Astrocyte (in vitro differentiated cells and primary cell): ENCODE measurements at regions not wholly inside any gene's neighbourhood (a gene's known extent, or its start where the extent isn't known, plus 50 kb on each side); places are given as distances from the start of the nearest gene placed in this dataset.

ENCODE experiments used
- DNase-seq: peaks from one replicate; pipeline ENCODE4 v3.0.0-alpha.2; 2010; ENCODE audit warnings: low read depth
- FAIRE-seq: peaks from 2 replicates; lab custom pipeline; 2011; peaks lifted over from hg19 to GRCh38; lab: Jason Lieb, UNC
- H2AFZ ChIP-seq: 2 replicates; pipeline ENCODE4 v1.6.0; 2012; ENCODE audit warnings: low read depth, low read length, inconsistent platforms
- H3K27ac ChIP-seq: 2 replicates; pipeline ENCODE4 v1.5.1; 2011; ENCODE audit warnings: low read depth, low read length, inconsistent platforms
- H3K27me3 ChIP-seq: 2 replicates; pipeline ENCODE4 v1.6.0; 2011; ENCODE audit warnings: low read length, inconsistent platforms; ENCODE audit not compliant: insufficient read depth
- H3K36me3 ChIP-seq: 2 replicates; pipeline ENCODE4 v1.5.1; 2011; ENCODE audit warnings: low read length, inconsistent platforms; ENCODE audit not compliant: insufficient read depth
- H3K4me1 ChIP-seq: 2 replicates; pipeline ENCODE4 v1.5.1; 2011; ENCODE audit warnings: low read length, inconsistent platforms; ENCODE audit not compliant: insufficient read depth
- H3K4me2 ChIP-seq: 2 replicates; pipeline ENCODE4 v1.6.0; 2012; ENCODE audit warnings: low read length, inconsistent platforms
- H3K4me3 ChIP-seq: 2 replicates; pipeline ENCODE4 v1.5.1; 2011; ENCODE audit warnings: low read depth, mild to moderate bottlenecking, low read length, inconsistent platforms; ENCODE audit not compliant: insufficient read depth
- H3K79me2 ChIP-seq: 2 replicates; pipeline ENCODE4 v1.6.0; 2012; ENCODE audit warnings: mild to moderate bottlenecking, low read length, inconsistent platforms; ENCODE audit not compliant: insufficient read depth
- H3K9ac ChIP-seq: 2 replicates; pipeline ENCODE4 v1.6.0; 2012; ENCODE audit warnings: mild to moderate bottlenecking, low read length, inconsistent platforms
- H3K9me3 ChIP-seq: 2 replicates; pipeline ENCODE4 v1.5.1; 2012; ENCODE audit warnings: low read depth, mild to moderate bottlenecking, low read length, inconsistent platforms; ENCODE audit not compliant: insufficient read depth
- H4K20me1 ChIP-seq: 2 replicates; pipeline ENCODE4 v1.6.0; 2012; ENCODE audit warnings: low read length, inconsistent platforms; ENCODE audit not compliant: insufficient read depth
- H3K27ac Mint-ChIP-seq: one replicate; pipeline ENCODE4 v1.8.0; 2021; ENCODE audit warnings: mild to moderate bottlenecking, mixed read lengths; ENCODE audit not compliant: unreplicated experiment
- H3K27me3 Mint-ChIP-seq: one replicate; pipeline ENCODE4 v1.8.0; 2021; ENCODE audit warnings: low read depth, mixed read lengths; ENCODE audit not compliant: unreplicated experiment
- H3K36me3 Mint-ChIP-seq: one replicate; pipeline ENCODE4 v1.8.0; 2021; ENCODE audit warnings: low read depth, mixed read lengths; ENCODE audit not compliant: unreplicated experiment
- H3K4me1 Mint-ChIP-seq: one replicate; pipeline ENCODE4 v1.8.0; 2021; ENCODE audit warnings: low read depth, mixed read lengths; ENCODE audit not compliant: unreplicated experiment
- H3K4me3 Mint-ChIP-seq: one replicate; pipeline ENCODE4 v1.8.0; 2021; ENCODE audit warnings: mild to moderate bottlenecking, moderate library complexity, mixed read lengths; ENCODE audit not compliant: unreplicated experiment
- H3K9me3 Mint-ChIP-seq: one replicate; pipeline ENCODE4 v1.8.0; 2021; ENCODE audit warnings: mild to moderate bottlenecking, mixed read lengths; ENCODE audit not compliant: unreplicated experiment
- EZH2 ChIP-seq: IDR thresholded peaks from 2 replicates; pipeline ENCODE4 v1.6.1; 2012; ENCODE audit warnings: mild to moderate bottlenecking, low read length, inconsistent platforms; ENCODE audit not compliant: insufficient read depth
- TF ChIP-seq, protein P1 (sequence below): IDR thresholded peaks from 2 replicates; pipeline ENCODE4 v1.5.1; 2011; ENCODE audit warnings: low read depth, mild to moderate bottlenecking, inconsistent platforms, low read length, moderate library complexity; ENCODE audit not compliant: insufficient read depth

DNA sequence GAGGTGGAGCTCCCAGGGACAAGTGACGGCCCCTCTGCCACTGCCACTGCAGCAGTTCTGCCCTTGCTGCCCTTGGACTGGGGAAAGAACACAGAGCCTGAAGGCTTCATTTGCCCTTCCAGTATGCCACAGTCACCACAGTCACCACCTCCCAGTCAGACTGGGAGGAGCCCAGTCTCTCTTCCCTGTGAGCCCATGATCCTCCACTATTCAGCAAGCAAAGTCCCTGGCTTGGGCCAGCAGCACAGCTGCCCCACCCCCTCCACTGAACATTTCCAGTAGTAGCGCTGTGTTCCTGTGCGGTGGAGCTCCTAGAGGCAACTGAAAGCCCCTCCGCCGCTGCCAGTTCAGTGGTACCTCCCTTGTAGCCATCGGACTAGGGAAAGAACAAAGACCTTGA is 329.4 kb downstream of the MAN2A1 start:
- no peaks in the 10 kb centered on the region for H3K36me3 ChIP-seq
- FAIRE-seq = no peak
- Mint-ChIP-seq H3K27me3 (no peaks in the 10 kb centered on the region), H3K36me3 (no peaks in the 10 kb centered on the region), H3K4me3 (no peak overlapping the region), H3K9me3 (no peaks in the 10 kb centered on the region), H3K4me1 (no peaks in the 10 kb centered on the region), H3K27ac (no peak overlapping the region)
- H3K27ac ChIP-seq = no peak overlapping the region
- H3K27me3 ChIP-seq = no peaks in the 10 kb centered on the region
- no peak for TF ChIP-seq EZH2
- TF ChIP-seq, protein P1, sequence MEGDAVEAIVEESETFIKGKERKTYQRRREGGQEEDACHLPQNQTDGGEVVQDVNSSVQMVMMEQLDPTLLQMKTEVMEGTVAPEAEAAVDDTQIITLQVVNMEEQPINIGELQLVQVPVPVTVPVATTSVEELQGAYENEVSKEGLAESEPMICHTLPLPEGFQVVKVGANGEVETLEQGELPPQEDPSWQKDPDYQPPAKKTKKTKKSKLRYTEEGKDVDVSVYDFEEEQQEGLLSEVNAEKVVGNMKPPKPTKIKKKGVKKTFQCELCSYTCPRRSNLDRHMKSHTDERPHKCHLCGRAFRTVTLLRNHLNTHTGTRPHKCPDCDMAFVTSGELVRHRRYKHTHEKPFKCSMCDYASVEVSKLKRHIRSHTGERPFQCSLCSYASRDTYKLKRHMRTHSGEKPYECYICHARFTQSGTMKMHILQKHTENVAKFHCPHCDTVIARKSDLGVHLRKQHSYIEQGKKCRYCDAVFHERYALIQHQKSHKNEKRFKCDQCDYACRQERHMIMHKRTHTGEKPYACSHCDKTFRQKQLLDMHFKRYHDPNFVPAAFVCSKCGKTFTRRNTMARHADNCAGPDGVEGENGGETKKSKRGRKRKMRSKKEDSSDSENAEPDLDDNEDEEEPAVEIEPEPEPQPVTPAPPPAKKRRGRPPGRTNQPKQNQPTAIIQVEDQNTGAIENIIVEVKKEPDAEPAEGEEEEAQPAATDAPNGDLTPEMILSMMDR = no peak
- no peak overlapping the region for H3K9ac ChIP-seq
- no peaks in the 10 kb centered on the region for H4K20me1 ChIP-seq
- H3K4me3 ChIP-seq = no peak overlapping the region
- no peak overlapping the region for H2AFZ ChIP-seq
- H3K4me1 ChIP-seq = no peaks in the 10 kb centered on the region
- no peak overlapping the region for H3K4me2 ChIP-seq
- DNase-seq = no peak
- H3K79me2 ChIP-seq = no peaks in the 10 kb centered on the region
- no peaks in the 10 kb centered on the region for H3K9me3 ChIP-seq

DNA sequence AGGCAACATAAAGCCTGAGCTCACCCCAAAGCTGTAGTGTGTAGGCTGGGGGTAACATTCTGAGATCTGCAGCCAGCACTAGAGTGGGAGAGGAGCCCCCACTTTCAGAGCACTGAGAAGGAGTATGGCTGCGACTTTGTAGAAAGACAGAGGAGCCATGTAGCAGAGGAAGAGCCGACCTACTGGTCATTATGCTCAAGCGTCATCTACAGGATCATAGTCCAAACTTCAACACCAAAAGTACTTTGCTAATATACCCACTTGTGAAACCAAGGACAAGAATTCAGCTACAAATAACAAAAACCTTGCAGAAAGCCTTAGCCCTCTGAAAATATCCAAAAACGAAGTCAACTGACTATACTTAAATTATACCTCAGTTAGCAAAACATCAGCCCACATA is 330.1 kb downstream of the MAN2A1 start:
- no peak for DNase-seq
- Histone ChIP-seq H3K27me3 (no peaks in the 10 kb centered on the region), H2AFZ (no peak overlapping the region), H3K27ac (no peak overlapping the region), H3K79me2 (no peaks in the 10 kb centered on the region), H3K36me3 (no peaks in the 10 kb centered on the region), H3K4me3 (no peak overlapping the region), H3K9ac (no peak overlapping the region), H3K4me1 (no peaks in the 10 kb centered on the region), H3K4me2 (no peak overlapping the region), H4K20me1 (no peaks in the 10 kb centered on the region), H3K9me3 (no peaks in the 10 kb centered on the region)
- Mint-ChIP-seq H3K4me3 (no peak overlapping the region), H3K27me3 (no peaks in the 10 kb centered on the region), H3K4me1 (no peaks in the 10 kb centered on the region), H3K27ac (no peak overlapping the region), H3K36me3 (no peaks in the 10 kb centered on the region), H3K9me3 (no peaks in the 10 kb centered on the region)
- TF ChIP-seq, protein P1 = no peak
- TF ChIP-seq EZH2 = no peak
- FAIRE-seq = no peak

DNA sequence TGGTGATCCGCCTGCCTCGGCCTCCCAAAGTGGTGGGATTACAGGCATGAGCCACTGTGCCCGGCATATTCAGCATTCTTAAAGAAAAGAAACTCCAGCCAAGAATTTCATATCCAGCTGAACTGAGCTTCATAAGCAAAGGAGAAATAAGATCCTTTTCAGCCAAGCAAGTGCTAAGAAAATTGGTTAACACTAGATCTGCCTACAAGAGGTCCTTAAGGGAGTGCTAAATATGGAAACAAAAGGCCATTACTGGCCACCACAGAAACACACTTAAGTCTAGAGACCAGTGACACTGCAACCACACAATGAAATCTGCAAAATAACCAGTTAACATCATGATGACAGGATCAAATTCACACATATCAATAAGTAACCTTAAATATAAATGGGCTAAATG is 331.5 kb downstream of the MAN2A1 start:
- H3K27me3 Mint-ChIP-seq = no peaks in the 10 kb centered on the region
- Histone ChIP-seq H3K4me1 (no peaks in the 10 kb centered on the region), H3K79me2 (no peaks in the 10 kb centered on the region), H4K20me1 (no peaks in the 10 kb centered on the region), H3K27ac (no peak overlapping the region), H3K4me2 (no peak overlapping the region), H3K4me3 (no peak overlapping the region), H3K36me3 (no peaks in the 10 kb centered on the region), H3K9ac (no peak overlapping the region), H3K27me3 (no peaks in the 10 kb centered on the region), H3K9me3 (no peaks in the 10 kb centered on the region), H2AFZ (no peak overlapping the region)
- no peaks in the 10 kb centered on the region for H3K36me3 Mint-ChIP-seq
- TF ChIP-seq, protein P1 = no peak
- TF ChIP-seq EZH2 = no peak
- no peak for FAIRE-seq
- no peak for DNase-seq
- no peak overlapping the region for H3K27ac Mint-ChIP-seq
- H3K4me1 Mint-ChIP-seq = no peaks in the 10 kb centered on the region
- no peak overlapping the region for H3K4me3 Mint-ChIP-seq
- no peaks in the 10 kb centered on the region for H3K9me3 Mint-ChIP-seq
